ENCODE measurements at regions not wholly inside any gene's neighbourhood (a gene's known extent, or its start where the extent isn't known, plus 50 kb on each side); places are given as distances from the start of the nearest gene placed in this dataset.
"Not testable (repeated sequence)": the region's sequence is repeated elsewhere in the genome, so short reads cannot be mapped to it uniquely, and the experiment has no call there.

DNA sequence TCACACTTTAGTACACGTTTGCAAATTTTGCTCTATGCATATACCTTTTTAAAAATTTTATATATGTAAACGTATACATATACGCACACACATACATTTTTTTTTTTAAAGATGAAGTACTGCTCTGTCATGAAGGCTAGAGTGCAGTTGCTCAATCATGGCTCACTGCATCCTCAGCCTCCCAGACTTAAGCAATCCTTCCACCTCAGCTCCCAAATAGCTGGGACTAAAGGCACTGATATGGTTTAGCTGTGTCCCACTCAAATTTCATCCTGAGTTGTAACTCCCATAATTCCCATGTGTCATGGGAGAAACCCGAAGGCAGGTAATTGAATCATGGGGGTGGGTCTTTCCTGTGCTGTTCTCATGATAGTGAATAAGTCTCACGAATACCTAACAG, 220.8 kb upstream of the CAND1 start:
- DNase-seq = no peak
- no peaks in the 10 kb centered on the region for H3K36me3 ChIP-seq
- no peak overlapping the region for H3K27ac ChIP-seq
- no peak overlapping the region for H3K4me3 ChIP-seq
- no peaks in the 10 kb centered on the region for H3K27me3 ChIP-seq
- no peak for TF ChIP-seq POLR2A (IDR thresholded peaks at IDR 0.05)
- TF ChIP-seq, protein P1, sequence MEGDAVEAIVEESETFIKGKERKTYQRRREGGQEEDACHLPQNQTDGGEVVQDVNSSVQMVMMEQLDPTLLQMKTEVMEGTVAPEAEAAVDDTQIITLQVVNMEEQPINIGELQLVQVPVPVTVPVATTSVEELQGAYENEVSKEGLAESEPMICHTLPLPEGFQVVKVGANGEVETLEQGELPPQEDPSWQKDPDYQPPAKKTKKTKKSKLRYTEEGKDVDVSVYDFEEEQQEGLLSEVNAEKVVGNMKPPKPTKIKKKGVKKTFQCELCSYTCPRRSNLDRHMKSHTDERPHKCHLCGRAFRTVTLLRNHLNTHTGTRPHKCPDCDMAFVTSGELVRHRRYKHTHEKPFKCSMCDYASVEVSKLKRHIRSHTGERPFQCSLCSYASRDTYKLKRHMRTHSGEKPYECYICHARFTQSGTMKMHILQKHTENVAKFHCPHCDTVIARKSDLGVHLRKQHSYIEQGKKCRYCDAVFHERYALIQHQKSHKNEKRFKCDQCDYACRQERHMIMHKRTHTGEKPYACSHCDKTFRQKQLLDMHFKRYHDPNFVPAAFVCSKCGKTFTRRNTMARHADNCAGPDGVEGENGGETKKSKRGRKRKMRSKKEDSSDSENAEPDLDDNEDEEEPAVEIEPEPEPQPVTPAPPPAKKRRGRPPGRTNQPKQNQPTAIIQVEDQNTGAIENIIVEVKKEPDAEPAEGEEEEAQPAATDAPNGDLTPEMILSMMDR (IDR thresholded peaks at IDR 0.05) = no peak
- no peaks in the 10 kb centered on the region for H3K4me1 ChIP-seq
- H3K9me3 ChIP-seq = no peaks in the 10 kb centered on the region

DNA sequence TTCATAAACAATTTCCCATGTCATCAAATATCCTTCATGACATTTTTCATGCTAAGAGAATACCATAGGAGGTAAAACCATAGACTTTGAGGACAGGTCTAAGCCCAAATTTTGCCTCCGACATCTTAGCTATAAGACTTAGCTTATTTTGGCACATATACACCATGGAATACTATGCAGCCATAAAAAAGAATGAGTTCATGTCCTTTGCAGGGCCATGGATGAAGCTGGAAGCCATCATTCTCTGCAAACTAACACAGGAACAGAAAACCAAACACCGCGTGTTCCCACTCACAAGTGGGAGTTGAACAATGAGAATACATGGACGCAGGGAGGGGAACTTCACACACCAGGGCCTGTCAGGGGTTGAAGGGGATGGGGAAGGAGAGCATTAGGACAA, 220.0 kb upstream of the CAND1 start:
- not testable (repeated sequence) for DNase-seq, H3K4me3 ChIP-seq, H3K27me3 ChIP-seq, H3K9me3 ChIP-seq, H3K27ac ChIP-seq, H3K4me1 ChIP-seq, H3K36me3 ChIP-seq

DNA sequence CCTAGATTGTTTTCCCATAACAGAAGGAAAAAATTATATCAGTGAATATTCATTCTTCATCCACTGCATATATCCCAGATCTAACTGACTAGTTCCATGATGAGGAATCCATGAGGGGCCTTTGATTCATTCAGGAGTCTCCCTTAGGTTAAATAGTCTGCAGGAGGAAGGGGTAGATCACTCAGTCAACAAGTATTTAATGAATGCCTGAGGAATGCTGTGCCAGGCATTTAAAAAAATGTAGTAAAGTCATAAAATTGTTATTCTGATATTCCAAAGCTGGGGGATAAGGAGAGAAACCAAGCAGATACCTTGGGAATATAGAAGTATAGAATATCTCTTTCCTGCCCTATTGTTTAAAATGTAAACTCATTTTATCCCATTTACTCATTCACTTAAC, 216.2 kb upstream of the CAND1 start:
- Histone ChIP-seq H3K27ac (no peak overlapping the region), H3K4me1 (no peaks in the 10 kb centered on the region), H3K4me3 (no peak overlapping the region), H3K36me3 (no peaks in the 10 kb centered on the region), H3K9me3 (no peaks in the 10 kb centered on the region), H3K27me3 (no peaks in the 10 kb centered on the region)
- TF ChIP-seq POLR2A (IDR thresholded peaks at IDR 0.05) = no peak
- TF ChIP-seq, protein P1 (IDR thresholded peaks at IDR 0.05) = no peak
- DNase-seq = no peak

DNA sequence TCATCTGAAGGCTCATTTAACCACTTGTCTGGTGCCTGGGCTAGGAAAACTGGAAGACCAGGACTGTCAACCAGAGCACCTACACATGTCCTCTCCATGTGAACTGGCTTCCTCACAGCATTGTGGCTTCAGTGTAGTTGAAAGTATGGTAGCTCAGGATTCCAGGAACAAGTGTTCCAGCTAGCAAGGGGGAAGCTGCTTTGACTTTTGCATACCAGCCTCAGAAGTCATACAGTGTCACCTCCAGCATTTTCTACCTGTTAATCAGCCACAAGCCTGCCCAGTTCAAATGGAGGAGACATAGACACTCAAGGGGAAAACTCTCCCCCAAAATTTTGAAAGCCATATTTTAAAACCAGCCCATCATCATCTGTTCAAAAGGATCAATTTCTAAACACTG, 212.8 kb upstream of the CAND1 start:
- H3K9me3 ChIP-seq = no peaks in the 10 kb centered on the region

DNA sequence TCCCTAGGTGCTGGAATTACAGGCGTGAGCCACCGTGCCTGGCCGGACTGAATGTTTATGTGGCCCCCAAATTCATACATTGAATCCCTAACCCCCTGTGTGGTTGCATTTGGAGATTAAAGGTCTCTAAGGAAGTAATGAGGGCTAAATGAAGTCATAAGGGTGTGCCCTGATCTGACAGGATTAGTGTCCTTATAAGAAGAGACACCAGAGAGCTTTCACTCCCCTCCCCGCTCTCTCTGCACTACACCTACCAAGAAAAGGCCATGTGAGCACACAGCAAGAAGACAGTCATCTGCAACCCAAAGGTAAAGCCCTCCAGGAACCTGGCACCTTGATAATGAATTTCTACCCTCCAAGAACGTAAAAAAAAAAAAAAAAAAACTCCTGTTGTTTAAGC, 212.1 kb upstream of the CAND1 start:
- TF ChIP-seq POLR2A (IDR thresholded peaks at IDR 0.05) = no peak
- TF ChIP-seq, protein P1 (IDR thresholded peaks at IDR 0.05) = no peak
- no peak overlapping the region for H3K27ac ChIP-seq
- no peaks in the 10 kb centered on the region for H3K9me3 ChIP-seq
- no peaks in the 10 kb centered on the region for H3K4me1 ChIP-seq
- H3K27me3 ChIP-seq = no peaks in the 10 kb centered on the region
- DNase-seq = no peak
- H3K36me3 ChIP-seq = no peaks in the 10 kb centered on the region
- no peak overlapping the region for H3K4me3 ChIP-seq

More for the DNA sequence above, 212.8 kb upstream of the CAND1 start:
- no peak for DNase-seq
- no peaks in the 10 kb centered on the region for H3K36me3 ChIP-seq
- no peak overlapping the region for H3K4me3 ChIP-seq
- H3K4me1 ChIP-seq = no peaks in the 10 kb centered on the region
- TF ChIP-seq POLR2A (IDR thresholded peaks at IDR 0.05) = no peak
- TF ChIP-seq, protein P1 (IDR thresholded peaks at IDR 0.05) = no peak
- no peak overlapping the region for H3K27ac ChIP-seq
- no peaks in the 10 kb centered on the region for H3K27me3 ChIP-seq

DNA sequence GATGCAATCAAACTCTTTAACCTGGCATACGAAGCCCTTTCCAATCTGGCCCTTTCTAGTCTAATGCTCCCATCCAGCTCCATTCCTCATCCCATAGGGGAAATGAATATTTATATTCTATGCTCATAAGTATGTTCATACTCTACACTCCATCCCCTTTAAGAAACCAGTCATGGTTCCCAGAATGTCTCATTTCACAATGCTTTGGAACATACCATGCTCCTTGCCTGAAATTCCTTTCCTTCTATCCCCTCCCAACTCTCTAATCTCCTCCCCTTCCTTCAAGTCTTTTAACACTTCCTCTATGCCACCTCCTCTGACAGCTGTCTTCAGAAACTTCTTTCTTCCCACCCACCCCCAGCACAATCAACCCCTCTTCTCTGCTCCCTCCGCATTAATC, 207.0 kb upstream of the CAND1 start:
- Histone ChIP-seq H3K4me3 (no peak overlapping the region), H3K27ac (no peak overlapping the region), H3K9me3 (no peaks in the 10 kb centered on the region), H3K4me1 (no peaks in the 10 kb centered on the region), H3K36me3 (no peaks in the 10 kb centered on the region), H3K27me3 (no peaks in the 10 kb centered on the region)
- TF ChIP-seq POLR2A (IDR thresholded peaks at IDR 0.05) = no peak
- TF ChIP-seq, protein P1 (IDR thresholded peaks at IDR 0.05) = no peak
- DNase-seq = no peak

Measured in Peyer's patch (tissue), 4 donors.